ENCODE measurements at regions not wholly inside any gene's neighbourhood (a gene's known extent, or its start where the extent isn't known, plus 50 kb on each side); places are given as distances from the start of the nearest gene placed in this dataset.

- CTCF ChIA-PET, result interaction anchor here (1.0 to 1.2 kb wide), 2 partner anchors 42 to 45 kb away, joined by 3 read pairs; no protein-coding TSS in a partner anchor
- Histone ChIP-seq H4K20me1 (ENCODE audit: insufficient read depth) (no peaks in the 10 kb centered on the region), H3K79me2 (ENCODE audit: insufficient read depth, low read length) (no peaks in the 10 kb centered on the region), H3K4me1 (ENCODE audit: control insufficient read depth in 1 of 2, insufficient read depth in 2 of 2, low read length in 2 of 2) (no peaks in the 10 kb centered on the region), H3K9me3 (ENCODE audit: control insufficient read depth in 1 of 2, insufficient read depth in 1 of 2, low read depth in 1 of 2, low read length in 2 of 2) (no peaks in the 10 kb centered on the region), H3K27me3 (ENCODE audit: insufficient read depth, low read length) (no peaks in the 10 kb centered on the region), H3K9me2 (ENCODE audit: insufficient read depth) (no peaks in the 10 kb centered on the region), H3K9ac (ENCODE audit: low read length) (no peak overlapping the region), H2AFZ (ENCODE audit: low read depth, low read length, poor library complexity, severe bottlenecking) (peak overlapping the region; percentile 69), H3K36me3 (ENCODE audit: control insufficient read depth in 1 of 2, insufficient read depth in 2 of 2, low read length in 2 of 2) (no peaks in the 10 kb centered on the region), H3K4me2 (ENCODE audit: low read length) (no peak overlapping the region), H3K27ac (ENCODE audit: low read depth, low read length) (no peak overlapping the region), H3K4me3 (replicated peaks in 1 of 2; ENCODE audit: low read depth in 1 of 2, low read length in 2 of 2) (no peak overlapping the region)
- no TSS peak for BruUV-seq (replicated peaks)
- peak; percentile 16 for DNase-seq (ENCODE audit: low read depth, low spot score)
- intact Hi-C loops (cut with micrococcal nuclease), result no loop called here
- ATAC-seq, result peak; percentile 78
- RAD21 ChIA-PET (ENCODE audit: low non-redundant PET in 1 of 2, low total read pairs in 2 of 2, uncharacterized antibody in 2 of 2, unreplicated experiment in 2 of 2), result no interaction called here
- no peak for TF ChIP-seq EZH2 (IDR thresholded peaks at IDR 0.05)
- TF ChIP-seq CTCF (IDR thresholded peaks at IDR 0.05 in 2 of 3, conservative IDR thresholded peaks at IDR 0.05 in 1 of 3; ENCODE audit: borderline replicate concordance in 1 of 3, insufficient read depth in 1 of 3, low read depth in 2 of 3, low read length in 2 of 3), result peak in 2 of 3 experiments; percentile 23 to 51; a peak in 3 of 6 replicates
- TF ChIP-seq RAD21 (IDR thresholded peaks at IDR 0.05; ENCODE audit: low read depth), result peak; percentile 40
- POLR2A ChIA-PET, result no interaction called here
These were observed 443.8 kb upstream of the MANEA start for GRCh38 chr6:95133578-95133977.

- no peaks in the 10 kb centered on the region for H3K79me2 ChIP-seq (ENCODE audit: insufficient read depth, low read length)
- H2AFZ ChIP-seq (ENCODE audit: low read depth, low read length, poor library complexity, severe bottlenecking), result no peak overlapping the region
- RAD21 ChIA-PET (ENCODE audit: low non-redundant PET in 1 of 2, low total read pairs in 2 of 2, uncharacterized antibody in 2 of 2, unreplicated experiment in 2 of 2), result no interaction called here
- H3K27ac ChIP-seq (ENCODE audit: low read depth, low read length), result no peak overlapping the region
- POLR2A ChIA-PET, result no interaction called here
- H3K9ac ChIP-seq (ENCODE audit: low read length), result no peak overlapping the region
- no peak overlapping the region for H3K4me2 ChIP-seq (ENCODE audit: low read length)
- no peaks in the 10 kb centered on the region for H3K9me3 ChIP-seq (ENCODE audit: control insufficient read depth in 1 of 2, insufficient read depth in 1 of 2, low read depth in 1 of 2, low read length in 2 of 2)
- no peak overlapping the region for H3K4me3 ChIP-seq (replicated peaks in 1 of 2; ENCODE audit: low read depth in 1 of 2, low read length in 2 of 2)
- ATAC-seq (no peak), DNase-seq (ENCODE audit: low read depth, low spot score) (no peak)
- no TSS peak for BruUV-seq (replicated peaks)
- H3K4me1 ChIP-seq (ENCODE audit: control insufficient read depth in 1 of 2, insufficient read depth in 2 of 2, low read length in 2 of 2), result no peaks in the 10 kb centered on the region
- intact Hi-C loops (cut with micrococcal nuclease), result no loop called here
- no peaks in the 10 kb centered on the region for H3K36me3 ChIP-seq (ENCODE audit: control insufficient read depth in 1 of 2, insufficient read depth in 2 of 2, low read length in 2 of 2)
- CTCF ChIA-PET, result no interaction called here
- no peak for TF ChIP-seq ZBTB33 (IDR thresholded peaks at IDR 0.05; ENCODE audit: extremely low read depth, insufficient replicate concordance, low read length)
- no peak for TF ChIP-seq EGR1 (IDR thresholded peaks at IDR 0.05; ENCODE audit: low read depth)
- no peak for TF ChIP-seq JUND (IDR thresholded peaks at IDR 0.05)
- TF ChIP-seq ZFX (IDR thresholded peaks at IDR 0.05), result no peak
- TF ChIP-seq CEBPB (IDR thresholded peaks at IDR 0.05; ENCODE audit: low read depth), result no peak
- no peaks in the 10 kb centered on the region for H4K20me1 ChIP-seq (ENCODE audit: insufficient read depth)
- no peaks in the 10 kb centered on the region for H3K9me2 ChIP-seq (ENCODE audit: insufficient read depth)
- H3K27me3 ChIP-seq (ENCODE audit: insufficient read depth, low read length), result no peaks in the 10 kb centered on the region
These were observed 442.2 kb upstream of the MANEA start for GRCh38 chr6:95135182-95135581.
